ENCODE measurements at regions not wholly inside any gene's neighbourhood (a gene's known extent, or its start where the extent isn't known, plus 50 kb on each side); places are given as distances from the start of the nearest gene placed in this dataset.

- TF ChIP-seq CTCF (IDR thresholded peaks at IDR 0.05; ENCODE audit: control extremely low read depth, extremely low read depth, low read depth, missing control alignments) = no peak
- CTCF ChIA-PET = interaction anchor here (0.7 to 2.7 kb wide), 2 partner anchors 11 to 27 kb away, joined by 3 to 7 read pairs; no protein-coding TSS in a partner anchor
- POLR2A ChIA-PET = no interaction called here
- no peak for DNase-seq (ENCODE audit: extremely low spot score)
These were observed 60.3 kb downstream of the AVPR1A start for GRCh38 chr12:63090716-63091115.

GRCh38 chr12:63086149-63086915, 64.7 kb downstream of the AVPR1A start:
- ChIA-PET CTCF (interaction anchor here (1.7 kb wide), 1 partner anchor 17 kb away, joined by 4 read pairs; no protein-coding TSS in a partner anchor), POLR2A (no interaction called here)
- TF ChIP-seq CTCF (IDR thresholded peaks at IDR 0.05; ENCODE audit: control extremely low read depth, extremely low read depth, low read depth, missing control alignments) = no peak
- no peak for DNase-seq (ENCODE audit: extremely low spot score)

GRCh38 chr12:63085120-63085519, 65.9 kb downstream of the AVPR1A start:
- CTCF ChIA-PET = no interaction called here
- POLR2A ChIA-PET = no interaction called here
- DNase-seq (ENCODE audit: extremely low spot score) = no peak
- TF ChIP-seq CTCF (IDR thresholded peaks at IDR 0.05; ENCODE audit: control extremely low read depth, extremely low read depth, low read depth, missing control alignments) = no peak

- ChIA-PET CTCF (interaction anchor here (1.2 kb wide), 1 partner anchor 16 kb away, joined by 4 read pairs; no protein-coding TSS in a partner anchor), POLR2A (no interaction called here)
- no peak for DNase-seq (ENCODE audit: extremely low spot score)
- no peak for TF ChIP-seq CTCF (IDR thresholded peaks at IDR 0.05; ENCODE audit: control extremely low read depth, extremely low read depth, low read depth, missing control alignments)
These were observed 66.5 kb downstream of the AVPR1A start for GRCh38 chr12:63084501-63084900.

GRCh38 chr12:63083046-63083445, 68.0 kb downstream of the AVPR1A start:
- DNase-seq (ENCODE audit: extremely low spot score) = no peak
- ChIA-PET CTCF (no interaction called here), POLR2A (no interaction called here)
- no peak for TF ChIP-seq CTCF (IDR thresholded peaks at IDR 0.05; ENCODE audit: control extremely low read depth, extremely low read depth, low read depth, missing control alignments)

- DNase-seq (ENCODE audit: extremely low spot score) = no peak
- ChIA-PET POLR2A (no interaction called here), CTCF (interaction anchor here (1.5 kb wide), 1 partner anchor 10 kb away, joined by 7 read pairs; no protein-coding TSS in a partner anchor)
- no peak for TF ChIP-seq CTCF (IDR thresholded peaks at IDR 0.05; ENCODE audit: control extremely low read depth, extremely low read depth, low read depth, missing control alignments)
These were observed 71.1 kb downstream of the AVPR1A start for GRCh38 chr12:63079791-63080502.

All from GM10248 (cell line).